ENCODE measurements at regions not wholly inside any gene's neighbourhood (a gene's known extent, or its start where the extent isn't known, plus 50 kb on each side); places are given as distances from the start of the nearest gene placed in this dataset.

DNA sequence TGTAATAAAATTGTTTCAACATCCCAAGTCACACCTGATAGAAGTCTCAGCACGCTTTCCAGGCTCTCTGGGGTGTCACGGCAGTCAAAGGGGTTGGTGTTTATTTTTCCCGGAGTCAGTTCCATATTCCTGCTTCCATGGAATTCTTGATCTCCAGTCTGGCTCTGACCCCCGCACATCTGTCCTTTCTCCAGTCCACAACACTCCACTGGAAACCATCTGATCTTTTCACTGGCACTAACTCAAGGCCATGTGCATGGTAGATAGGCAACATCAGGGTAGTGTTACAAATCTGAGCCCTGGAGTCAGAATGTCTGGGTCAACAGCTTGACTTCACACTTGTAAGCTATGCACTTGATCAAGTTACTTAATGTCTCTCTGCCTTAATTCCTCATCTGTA, 176.2 kb downstream of the WDR11 start:
- TF ChIP-seq, protein P1, sequence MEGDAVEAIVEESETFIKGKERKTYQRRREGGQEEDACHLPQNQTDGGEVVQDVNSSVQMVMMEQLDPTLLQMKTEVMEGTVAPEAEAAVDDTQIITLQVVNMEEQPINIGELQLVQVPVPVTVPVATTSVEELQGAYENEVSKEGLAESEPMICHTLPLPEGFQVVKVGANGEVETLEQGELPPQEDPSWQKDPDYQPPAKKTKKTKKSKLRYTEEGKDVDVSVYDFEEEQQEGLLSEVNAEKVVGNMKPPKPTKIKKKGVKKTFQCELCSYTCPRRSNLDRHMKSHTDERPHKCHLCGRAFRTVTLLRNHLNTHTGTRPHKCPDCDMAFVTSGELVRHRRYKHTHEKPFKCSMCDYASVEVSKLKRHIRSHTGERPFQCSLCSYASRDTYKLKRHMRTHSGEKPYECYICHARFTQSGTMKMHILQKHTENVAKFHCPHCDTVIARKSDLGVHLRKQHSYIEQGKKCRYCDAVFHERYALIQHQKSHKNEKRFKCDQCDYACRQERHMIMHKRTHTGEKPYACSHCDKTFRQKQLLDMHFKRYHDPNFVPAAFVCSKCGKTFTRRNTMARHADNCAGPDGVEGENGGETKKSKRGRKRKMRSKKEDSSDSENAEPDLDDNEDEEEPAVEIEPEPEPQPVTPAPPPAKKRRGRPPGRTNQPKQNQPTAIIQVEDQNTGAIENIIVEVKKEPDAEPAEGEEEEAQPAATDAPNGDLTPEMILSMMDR (conservative IDR thresholded peaks at IDR 0.05; ENCODE audit: low read depth, low read length) = no peak

GRCh38 chr10:121032460-121032859, 181.3 kb downstream of the WDR11 start:
- no peak for DNase-seq (ENCODE audit: low read depth)
- no peak overlapping the region for H3K4me3 ChIP-seq (ENCODE audit: low read depth, low read length)
- TF ChIP-seq, protein P1 (conservative IDR thresholded peaks at IDR 0.05; ENCODE audit: low read depth, low read length) = no peak

More for the DNA sequence above, 176.2 kb downstream of the WDR11 start:
- no peak for DNase-seq (ENCODE audit: low read depth)
- no peak overlapping the region for H3K4me3 ChIP-seq (ENCODE audit: low read depth, low read length)

DNA sequence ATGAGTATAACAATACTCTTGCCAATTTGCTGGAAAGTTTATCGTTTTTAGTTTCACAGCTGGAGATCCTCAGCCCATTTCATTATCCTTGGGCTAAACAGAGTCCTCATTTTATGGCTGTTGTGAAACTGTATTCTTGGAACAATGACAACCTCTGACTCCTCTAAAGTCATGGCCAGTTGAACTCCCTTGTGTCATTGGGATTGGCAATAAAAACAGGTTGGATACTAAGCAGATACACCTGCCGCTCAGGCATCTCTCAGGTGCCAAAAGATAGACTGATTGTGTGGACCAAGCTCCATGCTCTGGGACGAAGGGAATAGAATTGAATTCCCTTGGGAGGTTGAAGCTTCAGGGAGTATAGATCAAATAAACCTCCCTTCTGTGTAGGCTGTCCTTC, 182.2 kb downstream of the WDR11 start:
- H3K4me3 ChIP-seq (ENCODE audit: low read depth, low read length) = no peak overlapping the region
- TF ChIP-seq, protein P1 (conservative IDR thresholded peaks at IDR 0.05; ENCODE audit: low read depth, low read length) = no peak
- DNase-seq (ENCODE audit: low read depth) = no peak

DNA sequence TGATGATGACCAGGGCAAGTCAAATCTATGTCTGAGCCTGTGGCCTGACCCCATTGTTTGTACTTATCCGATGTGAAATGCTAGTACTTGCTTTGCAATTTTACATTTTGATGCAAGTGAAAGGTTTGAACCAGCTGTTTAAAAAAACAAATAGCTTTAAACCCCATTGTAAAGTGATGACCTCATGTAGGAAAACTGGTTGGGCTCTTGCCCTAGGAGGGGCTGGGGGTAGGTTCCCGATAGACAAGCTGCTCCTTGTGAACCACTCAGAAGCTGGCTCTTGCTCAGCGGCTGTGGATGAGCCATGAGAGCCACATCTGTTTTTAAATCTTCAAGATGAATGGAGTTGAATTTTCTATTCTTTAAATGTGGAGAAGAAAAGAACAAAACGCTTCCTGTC, 185.3 kb downstream of the WDR11 start:
- H3K4me3 ChIP-seq (ENCODE audit: low read depth, low read length) = no peak overlapping the region
- TF ChIP-seq, protein P1 (conservative IDR thresholded peaks at IDR 0.05; ENCODE audit: low read depth, low read length) = no peak
- DNase-seq (ENCODE audit: low read depth) = no peak

DNA sequence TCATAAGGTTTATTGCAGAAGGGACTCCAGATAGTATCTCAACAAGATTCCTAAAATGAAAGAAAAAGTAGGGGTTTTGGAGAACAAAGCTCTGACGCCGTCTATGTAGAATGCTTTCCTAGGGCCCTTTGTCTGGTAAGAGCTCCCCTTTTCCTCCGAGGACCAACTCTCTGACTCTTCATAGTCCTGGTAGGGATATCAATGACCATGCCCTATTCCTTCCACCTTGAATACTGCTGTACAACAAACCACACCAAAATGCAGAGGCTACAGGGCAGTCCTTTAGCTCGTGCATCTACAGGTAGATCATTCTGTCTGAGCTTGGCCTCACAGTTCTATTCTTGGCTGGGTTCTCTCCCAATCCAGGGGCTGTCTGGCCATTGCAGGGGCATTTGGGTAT, 190.3 kb downstream of the WDR11 start:
- DNase-seq (ENCODE audit: low read depth) = no peak

DNA sequence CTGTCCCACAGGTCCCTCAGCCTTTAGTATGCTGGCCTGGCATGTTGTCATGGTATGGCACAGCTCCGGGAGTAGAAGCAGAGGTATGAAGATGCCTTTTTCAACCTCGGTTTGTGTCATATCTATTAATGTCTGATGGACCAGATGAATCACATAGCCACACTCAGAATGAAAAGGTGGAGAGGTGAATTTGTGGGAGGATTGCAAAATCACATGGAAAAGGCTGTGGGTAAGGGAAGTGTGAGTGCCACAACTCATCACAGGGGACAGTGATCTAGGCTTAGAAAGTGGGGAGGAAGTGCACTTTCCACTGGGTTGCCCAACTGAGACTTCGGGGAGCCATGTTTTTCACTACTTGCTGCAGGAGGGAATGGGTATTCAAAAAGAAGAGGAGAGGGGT, 190.7 kb downstream of the WDR11 start:
- TF ChIP-seq, protein P1 (conservative IDR thresholded peaks at IDR 0.05; ENCODE audit: low read depth, low read length) = no peak

More for the DNA sequence above, 190.3 kb downstream of the WDR11 start:
- H3K4me3 ChIP-seq (ENCODE audit: low read depth, low read length) = no peak overlapping the region
- TF ChIP-seq, protein P1 (conservative IDR thresholded peaks at IDR 0.05; ENCODE audit: low read depth, low read length) = no peak

DNA sequence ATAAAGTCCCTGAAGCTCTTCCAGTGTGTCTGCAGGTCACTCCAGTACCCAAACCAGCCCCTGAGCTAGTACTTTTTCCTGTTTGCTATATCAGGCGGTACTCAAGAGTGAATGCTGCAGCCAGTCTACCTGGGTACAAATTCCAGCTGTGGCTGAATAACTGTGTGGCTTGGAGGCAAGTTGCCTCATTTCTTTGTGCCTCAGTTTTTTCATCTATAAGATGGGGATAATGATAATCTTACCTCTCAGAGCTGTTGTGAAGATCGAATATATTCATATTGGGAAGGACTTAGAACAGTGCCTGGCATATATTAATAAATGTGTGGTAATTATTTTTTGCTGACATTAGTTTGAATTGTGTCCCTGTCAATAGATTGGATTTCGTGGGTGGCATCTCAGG, 191.2 kb downstream of the WDR11 start:
- TF ChIP-seq, protein P1 (conservative IDR thresholded peaks at IDR 0.05; ENCODE audit: low read depth, low read length) = no peak
- H3K4me3 ChIP-seq (ENCODE audit: low read depth, low read length) = no peak overlapping the region
- DNase-seq (ENCODE audit: low read depth) = no peak

More for the DNA sequence above, 190.7 kb downstream of the WDR11 start:
- no peak overlapping the region for H3K4me3 ChIP-seq (ENCODE audit: low read depth, low read length)
- DNase-seq (ENCODE audit: low read depth) = no peak

All from choroid plexus epithelial cell (primary cell).